K562 (cell line): ENCODE measurements at regions not wholly inside any gene's neighbourhood (a gene's known extent, or its start where the extent isn't known, plus 50 kb on each side); places are given as distances from the start of the nearest gene placed in this dataset.
A peak's percentile ranks its signal among the peaks of the same experiment; 100 is the strongest.

Experiments
- ATAC-seq: fragments of 200-7000 bp; cut with Tn5 transposase; 3 replicates; pipeline ENCODE4 v1.9.1; 2020; ENCODE audit warnings: moderate library complexity
- BruUV-seq: library from RNA; stranded (reverse); fragments of 400-500 nt; replicated peaks from 2 replicates; lab custom pipeline; 2021; lab: Mats Ljungman, UMichigan
- CTCF ChIA-PET: fragments of 300-600 bp; formaldehyde crosslinking; extraction: SDS; loops from one replicate; lab custom pipeline; 2021; ENCODE audit warnings: low intra/inter-chr PET ratio; lab: Yijun Ruan, JAX
- POLR2A ChIA-PET: fragments of 300-600, 350-650 bp; sonication (Branson Sonifier 250); formaldehyde crosslinking; extraction: SDS; loops from one replicate; lab custom pipeline; 2021; ENCODE audit warnings: antibody characterized with exemption, inconsistent platforms; lab: Yijun Ruan, JAX
- DNase-seq, 4 experiments: peaks; one replicate each; pipeline versions ENCODE4 v3.0.0 to v3.0.0-alpha.2; 2011 to 2018; ENCODE audit warnings: low spot score in 3 of 4, mixed read lengths in 3 of 4; ENCODE audit errors: extremely low read depth in 1 of 4
- FAIRE-seq: peaks from 2 replicates; lab custom pipeline; 2011; peaks lifted over from hg19 to GRCh38; lab: Jason Lieb, UNC
- H2AFZ ChIP-seq: 2 replicates; pipeline ENCODE4 v1.6.0; 2011; ENCODE audit warnings: low read depth, low read length, control low read depth, inconsistent platforms
- H3K27ac ChIP-seq: fragments of 200-600 bp; 3 replicates; pipeline ENCODE4 v1.8.0; 2011; ENCODE audit warnings: low read depth, mild to moderate bottlenecking, control low read depth, inconsistent platforms, low read length, moderate library complexity, mixed read lengths; ENCODE audit errors: extremely low read depth
- H3K27me3 ChIP-seq, 2 experiments: fragments of 300-600 bp in 1 of 2; 2 replicates in 1 of 2; 3 replicates in 1 of 2; pipeline versions ENCODE4 v1.6.0 to v1.8.0; 2011; ENCODE audit warnings: inconsistent platforms in 2 of 2, low read length in 2 of 2, mild to moderate bottlenecking in 1 of 2, mixed read lengths in 1 of 2, moderate library complexity in 1 of 2; ENCODE audit not compliant: control insufficient read depth in 2 of 2, insufficient read depth in 2 of 2
- H3K36me3 ChIP-seq: fragments of 300-600 bp; 3 replicates; pipeline ENCODE4 v1.8.0; 2011; ENCODE audit warnings: mild to moderate bottlenecking, low read length, inconsistent platforms; ENCODE audit not compliant: control insufficient read depth, insufficient read depth
- H3K4me1 ChIP-seq, 2 experiments: fragments of 200-600 bp in 1 of 2; replicated peaks in 1 of 2; 2 replicates in 1 of 2; 3 replicates in 1 of 2; pipeline versions ENCODE4 v1.5.1 to v1.8.0; 2011; ENCODE audit warnings: inconsistent platforms in 2 of 2, low read length in 2 of 2, mild to moderate bottlenecking in 1 of 2, mixed read lengths in 1 of 2, moderate library complexity in 1 of 2; ENCODE audit not compliant: control insufficient read depth in 2 of 2, insufficient read depth in 2 of 2
- H3K4me2 ChIP-seq: 2 replicates; pipeline ENCODE4 v1.6.1; 2011; ENCODE audit warnings: low read length, control low read depth, inconsistent platforms, mixed read lengths; ENCODE audit not compliant: insufficient read depth
- H3K4me3 ChIP-seq: fragments of 200-600 bp; sonication (generic), shearing (Covaris generic); 2 replicates; pipeline ENCODE4 v1.5.1; 2016; ENCODE audit warnings: control low read depth, inconsistent platforms
- H3K79me2 ChIP-seq: fragments of 200-600 bp; 3 replicates; pipeline ENCODE4 v1.8.0; 2011; ENCODE audit warnings: low read length, inconsistent platforms; ENCODE audit not compliant: control insufficient read depth, insufficient read depth
- H3K9ac ChIP-seq, 2 experiments: 2 replicates each; pipeline versions ENCODE4 v1.6.0 to v1.6.1; 2011; ENCODE audit warnings: low read depth in 2 of 2, low read length in 2 of 2, control low read depth in 1 of 2, inconsistent platforms in 1 of 2, mild to moderate bottlenecking in 1 of 2, mixed read lengths in 1 of 2; ENCODE audit not compliant: insufficient read depth in 1 of 2
- H3K9me1 ChIP-seq: one replicate; pipeline ENCODE4 v1.6.0; 2011; ENCODE audit warnings: inconsistent platforms, mild to moderate bottlenecking, low read length, moderate library complexity; ENCODE audit not compliant: control insufficient read depth, insufficient read depth
- H3K9me3 ChIP-seq: replicated peaks from 2 replicates; pipeline ENCODE4 v1.5.1; 2011; ENCODE audit warnings: low read depth, low read length, inconsistent platforms; ENCODE audit not compliant: control insufficient read depth, insufficient read depth
- H4K20me1 ChIP-seq: replicated peaks from 2 replicates; pipeline ENCODE4 v1.6.1; 2011; ENCODE audit warnings: low read length, inconsistent platforms, mixed read lengths; ENCODE audit not compliant: control insufficient read depth, insufficient read depth
- CHD2 ChIP-seq: IDR thresholded peaks from 2 replicates; pipeline ENCODE4 v1.6.1; 2011; ENCODE audit warnings: low read depth, low read length
- HNRNPK ChIP-seq: fragments of 200-400 bp; formaldehyde crosslinking; IDR thresholded peaks from one replicate; pipeline ENCODE4 v1.6.1; 2018; ENCODE audit warnings: mild to moderate bottlenecking, low read depth, low read length; ENCODE audit not compliant: poor library complexity, severe bottlenecking
- KAT2B ChIP-seq: IDR thresholded peaks from one replicate; pipeline ENCODE4 v1.6.1; 2012; ENCODE audit warnings: low read depth, mild to moderate bottlenecking, control low read depth, inconsistent platforms, low read length, moderate library complexity
- MXD1 ChIP-seq: fragments of 250-450 bp; sonication (Bioruptor Pico); IDR thresholded peaks from 2 replicates; pipeline ENCODE4 v1.8.0; 2021; ENCODE audit warnings: borderline replicate concordance, mild to moderate bottlenecking, moderate library complexity; ENCODE audit not compliant: poor library complexity, severe bottlenecking
- U2AF1 ChIP-seq: fragments of 200-400 bp; formaldehyde crosslinking; optimal IDR thresholded peaks from 2 replicates; pipeline ENCODE3; 2017; ENCODE audit warnings: mild to moderate bottlenecking, low read depth, low read length, moderate library complexity
- ZBTB33 ChIP-seq: sonication (generic); formaldehyde crosslinking; IDR thresholded peaks from 2 replicates; pipeline ENCODE4 v1.8.1; 2023; ENCODE audit warnings: mild to moderate bottlenecking, missing genetic modification reagents
- ZFP36 ChIP-seq: fragments of 150-350 bp; IDR thresholded peaks from 2 replicates; pipeline ENCODE4 v1.6.1; 2018; ENCODE audit warnings: low read length, low read depth; ENCODE audit not compliant: partially characterized antibody
- ZNF639 ChIP-seq, 2 experiments: fragments of 200-800 bp in 1 of 2; sonication (Bioruptor generic) in 1 of 2; sonication (generic) in 1 of 2; formaldehyde crosslinking in 1 of 2; IDR thresholded peaks in 1 of 2; conservative IDR thresholded peaks in 1 of 2; 2 replicates each; pipeline versions ENCODE4 v1.5.0 to v1.6.1; 2016 to 2020; ENCODE audit warnings: missing compliant biosample characterization in 1 of 2, missing genetic modification characterization in 1 of 2, missing genetic modification reagents in 1 of 2
- in situ Hi-C: fragments of 300-500 bp; cut with MboI; formaldehyde crosslinking; loops from 4 replicates; pipeline ENCODE4 v1.15.0; 2018; ENCODE audit warnings: inconsistent platforms, mixed read lengths
- intact Hi-C: fragments of 100-400 bp; cut with micrococcal nuclease; formaldehyde crosslinking; loops from 2 replicates; pipeline ENCODE4 v1.14.2; 2022

- H3K9me3 ChIP-seq = no peaks in the 10 kb centered on the region; the same call in 1 of the 2 replicates
- no peak overlapping the region for H2AFZ ChIP-seq
- H3K79me2 ChIP-seq = no peaks in the 10 kb centered on the region
- no peaks in the 10 kb centered on the region for H4K20me1 ChIP-seq
- DNase-seq (no peak), ATAC-seq (no peak), FAIRE-seq (no peak)
- H3K27me3 ChIP-seq = no peaks in the 10 kb centered on the region
- H3K9ac ChIP-seq = no peak overlapping the region
- no peak overlapping the region for H3K4me3 ChIP-seq
- no peaks in the 10 kb centered on the region for H3K36me3 ChIP-seq
- ChIA-PET POLR2A (no interaction called here), CTCF (no interaction called here)
- no TSS peak for BruUV-seq
- H3K27ac ChIP-seq = no peak overlapping the region
- no peaks in the 10 kb centered on the region for H3K4me1 ChIP-seq
- H3K9me1 ChIP-seq = no peaks in the 10 kb centered on the region
- H3K4me2 ChIP-seq = no peak overlapping the region
- intact Hi-C loops = no loop called here
- TF ChIP-seq U2AF1 (no peak), ZNF639 (CRISPR knock-in tag; conservative IDR thresholded peaks at IDR 0.05 in 1 of 2, IDR thresholded peaks at IDR 0.05 in 1 of 2) (no peak), KAT2B (no peak), CHD2 (no peak), ZFP36 (peak; percentile 66), ZBTB33 (CRISPR knock-in tag) (no peak), HNRNPK (no peak), MXD1 (CRISPR knock-in tag) (no peak)
- TF ChIP-seq, all 486 proteins: peak for 1
- in situ Hi-C loops = no loop called here
Measured at GRCh38 chr2:142310530-142310929, 179.7 kb upstream of the LRP1B start.
